SKM-1 (cell line): ENCODE measurements at regions not wholly inside any gene's neighbourhood (a gene's known extent, or its start where the extent isn't known, plus 50 kb on each side); places are given as distances from the start of the nearest gene placed in this dataset.

Experiments used
- DNase-seq: peaks from one replicate; lab custom pipeline; 2025; ENCODE audit not compliant: unreplicated experiment; lab: John Stamatoyannopoulos, UW

GRCh38 chr2:237170020-237170419 is 84.3 kb downstream of the COPS8 start:
- no peak for DNase-seq

- no peak for DNase-seq
Measured at GRCh38 chr2:237171396-237171795, 85.7 kb downstream of the COPS8 start.

DNA sequence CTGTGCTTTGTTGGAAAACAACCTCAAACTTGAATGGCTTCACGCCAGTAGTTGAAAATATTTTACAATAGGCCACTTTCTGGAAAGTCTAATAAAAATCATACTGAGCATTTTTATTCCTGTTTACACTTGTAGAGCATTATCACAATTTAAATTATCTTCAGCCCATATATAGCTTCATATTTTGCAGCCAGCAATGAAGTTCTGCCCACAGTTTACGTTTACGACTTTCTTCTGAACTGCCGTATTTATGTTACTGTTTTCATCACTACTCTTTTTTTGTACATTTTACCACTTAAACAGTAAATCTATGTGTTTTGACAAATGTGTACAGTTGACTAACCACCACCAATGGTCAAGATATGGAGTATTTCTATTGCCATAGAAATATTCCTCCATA is 86.2 kb downstream of the COPS8 start:
- no peak for DNase-seq

- DNase-seq, result no peak
Measured at GRCh38 chr2:237177052-237177451, 91.4 kb downstream of the COPS8 start.

DNA sequence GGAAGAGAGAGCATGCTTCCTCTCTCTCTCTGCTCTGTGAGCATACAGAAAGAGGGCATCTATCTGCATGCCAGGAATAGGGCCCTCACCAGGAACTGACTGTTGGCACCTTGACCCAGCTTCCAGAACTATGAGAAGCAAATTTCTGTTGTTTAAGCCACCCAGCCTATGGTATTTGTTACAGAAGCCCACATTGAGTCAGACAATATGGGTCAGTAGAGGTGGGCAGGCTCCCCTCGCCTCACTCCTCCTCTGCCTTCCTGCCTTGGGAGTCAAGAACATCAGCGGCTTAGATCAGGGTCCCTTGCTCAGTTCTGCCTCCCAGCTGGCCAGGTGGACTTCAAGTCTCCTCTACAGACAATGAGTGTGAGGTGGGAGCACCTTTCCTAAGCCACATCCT is 92.3 kb downstream of the COPS8 start:
- DNase-seq, result no peak

DNA sequence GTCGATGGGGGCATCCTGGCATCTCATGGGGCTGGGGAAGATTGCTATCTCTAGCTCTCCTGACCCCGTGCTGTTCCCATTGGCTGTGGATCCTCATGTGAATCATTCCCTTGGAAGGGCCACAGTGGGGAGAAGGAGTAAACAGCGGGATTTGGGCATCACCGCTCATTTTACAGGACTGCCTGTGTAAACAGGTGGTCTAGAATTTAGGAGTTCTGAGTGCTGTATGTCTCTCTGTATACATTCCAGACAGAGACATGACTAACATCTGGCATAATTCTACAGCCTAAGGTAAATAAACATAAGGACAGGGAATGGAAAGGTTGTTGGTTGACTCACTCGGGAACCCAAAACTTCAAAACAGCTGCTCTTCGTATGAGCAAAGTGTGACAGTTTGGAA is 92.7 kb downstream of the COPS8 start:
- DNase-seq, result no peak

DNA sequence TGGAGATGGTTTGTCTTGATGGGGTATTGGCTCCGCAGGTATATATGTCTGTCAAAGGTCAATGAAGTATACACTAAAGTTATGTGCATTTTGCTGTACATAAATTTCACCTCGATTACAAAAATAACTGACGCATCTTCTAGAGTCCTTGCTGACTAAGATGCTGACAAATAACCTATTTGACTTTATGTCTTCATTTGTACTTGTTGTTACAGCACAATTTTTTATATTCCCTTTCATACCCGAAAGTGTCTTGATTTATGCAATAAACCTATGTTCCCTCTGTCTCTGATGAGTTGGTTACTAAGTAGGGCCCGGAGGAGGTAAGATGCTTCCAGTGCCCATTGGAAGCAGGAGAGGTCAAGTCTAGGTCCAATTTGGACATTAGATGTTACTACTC is 93.5 kb downstream of the COPS8 start:
- no peak for DNase-seq

- DNase-seq, result no peak
Measured at GRCh38 chr2:237180187-237180586, 94.5 kb downstream of the COPS8 start.

- no peak for DNase-seq
Measured at GRCh38 chr2:237180987-237181386, 95.3 kb downstream of the COPS8 start.

DNA sequence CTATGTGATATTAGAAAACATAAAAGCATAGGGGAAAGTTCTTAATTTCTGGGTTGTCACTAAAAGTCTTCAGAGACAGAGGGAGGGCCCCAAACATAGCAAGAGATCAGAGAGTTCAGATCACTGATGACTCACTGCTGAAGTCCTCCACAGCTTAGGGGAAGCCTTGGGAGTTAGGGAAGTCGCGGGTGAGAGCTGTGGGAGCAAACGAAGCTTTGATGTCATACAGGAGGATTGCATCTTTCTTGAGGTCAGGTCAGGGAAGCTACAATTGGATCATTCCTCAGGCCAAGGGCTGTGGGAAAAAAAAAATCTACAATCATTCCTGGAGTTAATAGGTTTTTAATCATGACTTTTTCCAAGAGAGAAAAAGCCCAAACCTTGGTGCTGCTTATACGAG is 96.2 kb downstream of the COPS8 start:
- DNase-seq, result no peak

DNA sequence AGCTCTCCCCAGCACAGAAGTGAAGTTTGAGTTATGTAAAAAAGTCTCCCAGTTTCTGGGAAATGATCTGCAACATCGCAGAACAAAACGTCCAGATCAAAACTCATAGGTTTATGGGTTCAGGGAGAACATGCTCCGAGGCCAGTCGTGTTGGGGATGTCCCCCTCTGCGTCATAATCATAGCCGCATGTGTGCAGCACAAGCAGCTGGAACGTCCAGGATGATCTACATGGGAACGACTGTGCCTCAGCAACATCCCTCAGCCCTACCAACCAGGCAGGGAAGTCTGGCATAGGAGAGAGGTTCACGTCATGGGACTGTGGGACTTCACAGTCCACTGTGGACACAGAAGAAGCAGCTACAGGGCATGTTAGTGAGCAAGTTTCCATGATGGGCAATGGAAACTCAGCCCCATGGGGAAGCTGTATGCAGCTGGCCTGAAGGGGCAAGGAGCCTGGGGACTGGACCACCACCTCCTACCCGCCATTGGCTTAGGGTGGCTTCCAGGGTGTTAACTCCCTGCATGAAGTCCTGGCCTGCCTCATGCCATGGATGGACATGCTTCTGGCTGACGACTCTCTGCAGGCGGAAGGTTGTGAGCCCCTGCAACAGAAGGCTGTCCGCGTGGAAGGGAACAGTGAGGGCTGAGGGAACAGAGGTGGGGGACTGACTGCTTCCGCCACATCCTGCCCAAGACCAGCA is 96.9 kb downstream of the COPS8 start:
- no peak for DNase-seq

DNA sequence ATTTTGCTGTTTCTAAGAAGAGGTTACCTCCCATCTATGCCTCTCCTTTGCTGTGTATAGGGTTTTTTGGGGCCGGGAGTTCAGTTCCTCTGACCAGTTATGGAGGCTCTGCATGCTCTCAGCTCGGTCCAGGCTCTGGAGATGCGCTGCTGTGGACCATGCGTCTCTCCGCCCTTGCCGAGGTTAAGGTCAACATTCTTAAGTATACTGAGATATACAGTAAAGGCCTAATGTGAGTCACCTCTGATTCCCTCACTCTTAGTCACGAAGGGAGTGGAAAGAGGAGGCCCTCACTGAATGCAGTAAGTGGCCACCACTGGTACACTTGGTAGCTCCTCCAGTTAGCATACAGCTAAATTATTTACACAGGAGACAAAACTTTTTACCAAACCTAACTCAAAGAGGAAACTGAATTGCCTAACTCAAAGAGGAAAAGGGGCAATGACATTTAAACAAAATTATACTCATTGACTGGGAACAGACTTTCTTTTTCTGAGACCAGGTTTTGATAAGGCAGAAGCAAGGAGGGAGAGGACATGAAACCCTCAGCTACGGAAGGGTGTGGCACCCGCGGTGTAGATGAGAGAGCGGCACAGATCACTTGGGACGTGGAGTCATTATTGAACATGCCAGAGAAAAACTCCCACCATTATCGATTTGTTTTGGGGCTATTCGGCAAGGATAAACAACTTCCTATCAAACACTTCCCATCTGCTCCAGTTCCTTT is 98.7 kb downstream of the COPS8 start:
- DNase-seq, result no peak

GRCh38 chr2:237184919-237185552 is 99.3 kb downstream of the COPS8 start:
- DNase-seq, result no peak

DNA sequence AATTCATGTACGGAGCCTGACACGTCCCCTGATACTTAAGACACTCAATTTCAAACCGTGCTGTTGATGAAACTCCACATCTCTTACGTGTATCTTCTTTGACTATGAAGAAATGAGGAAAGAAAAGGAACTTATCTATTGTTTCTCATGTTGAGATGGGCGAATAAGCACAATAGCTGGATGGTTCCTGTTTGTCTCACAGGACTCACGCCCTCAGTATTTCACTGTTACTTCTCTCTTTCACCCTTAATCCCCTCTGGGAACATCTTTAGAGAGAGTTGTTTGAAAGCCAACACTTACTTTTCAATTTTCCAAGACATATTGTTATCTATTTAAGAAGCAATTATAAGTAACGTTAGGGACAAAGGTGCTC is 99.8 kb downstream of the COPS8 start:
- DNase-seq, result no peak

GRCh38 chr2:237189799-237190198 is 104.1 kb downstream of the COPS8 start:
- DNase-seq, result no peak

- DNase-seq, result no peak
Measured at GRCh38 chr2:237190966-237191713, 105.5 kb downstream of the COPS8 start.

DNA sequence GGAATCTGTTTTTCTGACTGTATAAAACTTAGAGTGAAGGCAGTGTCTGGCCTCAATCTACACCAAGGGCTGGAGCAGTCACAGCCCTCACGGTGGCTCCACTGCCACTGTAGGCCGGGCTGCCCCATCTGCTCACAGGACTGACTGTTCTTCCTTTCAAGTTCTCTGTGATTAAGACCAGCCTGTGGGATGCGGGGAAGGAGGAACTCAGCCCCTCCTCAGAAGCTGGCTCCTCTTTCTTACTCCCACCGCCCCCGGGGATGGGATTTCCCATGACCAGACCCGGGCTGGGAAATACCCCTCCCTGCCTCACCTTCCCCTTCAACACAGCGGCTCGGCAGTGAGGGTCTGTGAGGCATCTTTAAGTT is 106.0 kb downstream of the COPS8 start:
- no peak for DNase-seq

DNA sequence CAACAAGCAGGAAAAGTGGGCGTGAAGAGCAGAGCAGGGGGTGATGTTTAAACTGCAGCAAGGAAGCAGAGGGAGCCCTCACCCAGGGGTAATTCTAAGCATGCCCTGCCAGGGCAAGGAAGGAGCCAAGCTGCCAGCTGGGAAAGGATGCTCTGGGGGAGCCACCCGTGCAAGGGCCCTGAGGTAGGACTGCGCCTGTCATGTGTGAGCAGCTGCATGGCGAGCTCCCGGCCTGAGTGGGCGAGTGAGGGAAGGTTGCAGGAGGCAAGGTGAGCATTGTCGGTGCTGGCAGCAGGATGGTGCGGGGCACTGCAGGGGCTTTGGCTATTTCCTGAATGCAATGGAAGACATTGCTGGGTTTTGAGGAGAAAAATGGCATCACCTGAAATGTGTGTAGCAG is 107.2 kb downstream of the COPS8 start:
- no peak for DNase-seq

- no peak for DNase-seq
Measured at GRCh38 chr2:237193436-237193835, 107.7 kb downstream of the COPS8 start.

DNA sequence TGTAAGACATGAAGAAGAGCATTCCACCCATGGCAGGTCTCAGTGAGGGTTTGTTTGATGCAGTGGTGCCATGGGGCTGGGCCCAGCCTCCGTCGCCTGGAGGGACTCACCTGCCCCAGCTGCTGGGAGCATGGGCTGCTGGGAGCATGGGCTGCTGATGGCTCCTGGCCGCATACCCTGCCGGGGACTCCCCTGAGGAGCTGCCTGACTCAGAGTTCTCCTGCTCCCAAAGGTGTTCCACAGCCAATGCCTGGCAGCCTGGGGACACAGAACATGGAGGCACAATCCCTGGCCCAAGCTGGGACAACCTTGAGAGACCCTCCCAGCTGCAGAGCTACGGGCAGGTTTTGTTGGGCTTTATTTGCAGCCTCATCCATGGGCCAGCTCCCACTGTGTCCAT is 108.4 kb downstream of the COPS8 start:
- no peak for DNase-seq

DNA sequence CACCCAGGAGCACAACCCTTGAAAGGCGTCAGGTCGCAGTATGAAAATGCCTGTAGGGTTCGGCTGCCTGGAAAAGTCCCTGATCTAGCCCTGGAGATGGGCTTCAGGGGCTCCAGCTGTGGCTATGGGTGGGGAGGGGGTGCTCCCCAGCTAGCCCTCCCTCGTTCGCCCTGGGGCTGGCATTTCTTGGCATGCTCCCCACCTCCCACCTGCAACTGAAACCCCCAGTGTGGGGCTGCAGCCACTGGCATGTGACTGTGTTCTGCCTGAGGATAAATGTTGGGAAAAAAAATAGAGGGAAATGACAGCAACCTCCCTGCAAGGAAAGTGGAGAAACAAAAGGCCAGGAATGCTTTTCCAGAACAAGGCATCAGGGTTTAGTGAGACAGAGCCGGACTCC is 109.2 kb downstream of the COPS8 start:
- DNase-seq, result no peak
